Stimulated activated CD4-positive, alpha-beta T cell treated with anti-CD3 and anti-CD28 coated beads, Interleukin-15, amount 100 ng/mL, for 48 hours (primary cell): ENCODE measurements at regions not wholly inside any gene's neighbourhood (a gene's known extent, or its start where the extent isn't known, plus 50 kb on each side); places are given as distances from the start of the nearest gene placed in this dataset.
"Not testable (repeated sequence)": the region's sequence is repeated elsewhere in the genome, so short reads cannot be mapped to it uniquely, and the experiment has no call there.

Experiments
- DNase-seq, 2 donors: peaks; one replicate each; pipeline ENCODE4 v3.0.0-alpha.2; 2020; ENCODE audit warnings: low read depth in 2 of 2

DNA sequence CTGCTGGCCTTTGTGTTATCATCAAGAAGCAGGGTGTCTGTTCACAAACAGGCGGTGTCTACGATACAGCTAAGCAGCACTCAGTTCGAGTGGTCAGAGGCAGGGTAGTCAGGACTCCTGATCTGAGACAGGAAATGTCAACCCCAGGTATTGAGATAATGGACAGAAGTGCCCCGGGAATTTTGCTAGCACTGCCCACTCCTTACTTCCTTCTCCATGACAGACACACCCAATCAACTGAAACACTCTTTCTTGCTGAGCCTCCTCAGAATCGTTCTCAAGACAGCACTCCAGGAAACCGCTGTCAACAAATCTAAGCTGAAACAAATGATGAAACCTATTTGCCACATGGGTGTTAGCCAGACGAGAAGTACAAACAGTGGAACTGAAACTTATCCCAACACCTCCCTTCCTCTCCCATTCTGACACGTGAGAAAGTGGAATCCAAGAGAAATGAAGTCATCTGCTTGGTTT is 109.3 kb downstream of the GTF2IRD2B start:
- not testable (repeated sequence) for DNase-seq

DNA sequence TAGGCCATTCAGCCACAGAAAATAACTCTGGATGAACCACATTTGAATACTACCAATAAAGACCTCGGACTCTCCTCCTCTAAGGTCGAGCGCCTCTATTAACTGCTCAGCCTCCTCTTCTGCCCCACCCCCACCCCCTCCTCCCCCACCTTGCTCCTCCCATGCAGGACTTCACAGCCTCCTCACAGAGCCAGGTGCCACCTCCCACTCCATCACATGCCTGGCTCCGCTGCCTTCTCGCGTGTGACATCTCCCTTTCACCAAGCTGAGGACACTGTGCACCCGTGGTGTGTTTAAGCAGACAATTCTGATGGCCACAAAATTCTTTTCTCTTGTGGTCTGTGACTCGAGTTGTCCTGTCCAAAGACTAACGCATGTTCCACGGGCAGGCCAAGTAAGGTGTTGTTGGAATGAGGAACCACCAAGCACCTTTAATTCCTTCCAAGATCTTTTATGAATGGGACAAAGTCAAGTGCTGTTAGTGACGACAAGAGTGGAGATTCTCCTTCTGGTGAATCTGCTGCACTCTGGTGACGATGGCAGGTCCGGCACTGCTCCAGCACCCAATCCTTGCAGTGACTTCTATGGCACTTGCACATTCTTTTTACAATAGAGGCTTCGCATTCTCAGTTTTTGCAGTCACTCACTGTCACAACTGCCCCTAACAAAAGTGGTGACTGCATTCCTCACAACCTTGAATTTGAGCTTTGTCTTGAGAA is 113.1 kb downstream of the GTF2IRD2B start:
- not testable (repeated sequence) for DNase-seq

DNA sequence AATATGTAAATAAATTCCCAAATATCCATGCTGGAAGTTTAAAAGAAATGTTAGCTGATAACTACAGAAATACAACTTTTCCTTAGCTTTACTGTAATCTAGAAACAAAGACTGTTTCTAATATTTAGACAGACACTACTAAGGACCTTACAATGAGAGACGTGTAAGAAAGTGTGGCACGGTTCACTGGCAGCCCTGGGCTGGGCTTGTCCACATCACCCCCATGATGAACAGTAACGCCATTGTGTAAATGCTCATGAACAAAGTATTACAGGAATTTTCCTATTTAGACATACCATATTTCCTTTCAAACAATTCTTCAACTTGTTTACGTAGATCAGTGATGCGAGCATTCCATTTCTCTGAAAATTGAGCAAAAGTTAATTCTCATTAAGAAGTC is 123.1 kb downstream of the GTF2IRD2B start:
- DNase-seq: not testable (repeated sequence)

DNA sequence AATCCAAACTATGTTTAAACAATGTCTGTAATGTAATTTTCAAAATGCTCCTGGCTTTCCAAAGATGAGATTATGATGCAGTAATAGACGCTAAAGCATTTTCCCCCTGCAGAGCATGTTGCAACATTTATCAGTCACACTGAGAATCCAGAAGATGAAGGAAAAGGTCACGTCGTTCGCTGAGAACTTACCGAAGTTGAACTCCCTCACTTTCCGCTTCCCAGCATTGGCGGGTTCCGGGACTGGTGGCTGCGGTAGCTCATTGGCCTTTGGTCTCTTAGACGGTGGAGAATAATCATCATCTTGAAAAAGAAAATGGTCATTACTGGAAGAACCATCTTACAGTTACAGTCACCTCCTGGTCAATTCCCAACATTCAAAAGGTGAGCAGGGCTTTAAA is 124.6 kb downstream of the GTF2IRD2B start:
- DNase-seq: not testable (repeated sequence)

DNA sequence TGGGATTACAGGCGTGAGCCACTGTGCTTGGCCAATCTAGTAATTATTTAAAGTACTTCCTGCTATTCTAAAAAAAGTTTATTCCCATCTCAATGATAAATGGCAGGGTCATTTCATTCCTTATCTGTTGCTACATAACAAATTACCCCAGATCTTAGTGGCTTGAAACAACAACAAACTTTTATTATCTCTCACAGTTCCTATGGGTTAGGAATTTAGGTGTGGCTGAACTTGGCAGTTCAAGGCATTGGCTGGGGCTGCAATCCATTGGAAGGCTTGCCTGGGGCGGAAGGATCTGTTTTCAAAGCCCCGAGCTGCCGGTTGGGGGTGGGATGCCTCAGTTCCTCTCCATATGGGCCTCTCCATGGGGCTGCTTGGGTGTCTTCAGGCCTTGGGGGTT is 133.7 kb downstream of the GTF2IRD2B start:
- DNase-seq: not testable (repeated sequence)

DNA sequence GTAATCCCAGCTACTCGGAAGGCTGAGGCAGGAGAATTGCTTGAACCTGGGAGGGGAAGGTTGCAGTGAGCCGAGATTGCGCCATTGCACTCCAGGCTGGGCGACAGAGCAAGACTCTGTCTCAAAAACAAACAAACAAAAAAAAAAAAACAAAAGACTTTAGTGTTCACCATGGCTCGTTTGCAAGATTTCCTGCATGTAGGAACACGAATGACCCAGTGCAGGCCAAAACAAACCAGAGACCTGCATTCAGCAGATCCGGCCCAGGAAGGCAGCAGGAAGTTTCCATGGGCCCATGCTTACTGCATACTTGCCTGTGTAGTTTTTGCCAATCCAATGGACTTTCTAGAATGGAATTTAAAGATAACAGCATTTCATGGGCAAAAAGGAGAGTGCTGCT is 137.2 kb downstream of the GTF2IRD2B start:
- not testable (repeated sequence) for DNase-seq

DNA sequence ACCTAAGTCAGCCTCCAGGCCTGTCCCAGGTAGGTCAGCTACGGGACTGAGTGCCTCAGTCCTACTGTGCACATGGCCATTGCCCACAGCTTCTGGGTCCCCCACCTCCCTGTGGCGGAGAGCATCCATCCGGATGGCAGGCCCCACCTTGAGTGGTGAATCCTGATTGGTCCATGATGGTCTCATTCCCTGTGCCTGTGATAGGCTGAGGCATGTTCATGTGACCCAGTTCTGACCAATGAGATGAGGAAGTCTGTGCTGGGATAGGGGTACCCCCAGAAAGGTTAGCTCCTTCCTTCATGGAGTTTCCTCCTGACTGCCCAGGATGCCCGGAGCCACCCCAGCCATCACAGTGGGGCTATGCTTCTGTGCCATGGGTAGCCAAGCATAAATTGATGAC is 138.2 kb downstream of the GTF2IRD2B start:
- DNase-seq: not testable (repeated sequence)

DNA sequence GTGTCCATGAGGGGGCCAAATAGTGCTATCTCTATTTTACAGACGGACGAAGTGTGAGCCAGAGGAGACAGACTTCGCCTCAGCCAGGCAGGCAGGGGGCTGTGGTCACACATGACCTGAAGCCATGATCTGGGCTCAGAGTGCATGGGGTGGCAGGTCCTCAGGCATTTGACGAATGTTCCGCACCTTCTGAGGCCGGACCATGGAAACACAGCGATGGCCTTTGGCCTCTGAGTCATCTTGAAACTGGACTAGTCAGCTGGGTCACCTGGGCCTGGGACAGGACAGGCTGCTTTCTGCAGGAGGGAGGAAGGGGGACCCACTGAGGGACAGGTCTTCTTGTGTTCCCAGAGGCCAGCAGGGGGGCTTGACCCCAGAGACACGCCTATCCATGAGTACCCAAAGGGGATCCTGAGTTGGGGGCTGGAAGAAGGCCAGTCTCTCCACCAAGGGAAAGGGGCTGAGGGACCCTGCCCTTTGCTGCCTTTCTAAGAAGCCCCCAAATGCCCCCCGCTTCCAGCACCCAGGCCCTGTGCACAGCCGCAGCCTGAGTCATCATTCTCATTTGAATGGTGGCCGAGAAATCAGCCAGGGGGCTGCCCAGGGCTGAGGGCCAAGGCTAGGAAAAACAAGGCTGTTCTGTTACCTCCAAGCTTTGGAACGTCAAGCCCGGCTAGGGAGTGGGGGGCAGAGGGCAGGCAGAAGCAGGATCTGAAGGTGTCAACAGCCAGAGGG is 142.9 kb downstream of the GTF2IRD2B start:
- not testable (repeated sequence) for DNase-seq

DNA sequence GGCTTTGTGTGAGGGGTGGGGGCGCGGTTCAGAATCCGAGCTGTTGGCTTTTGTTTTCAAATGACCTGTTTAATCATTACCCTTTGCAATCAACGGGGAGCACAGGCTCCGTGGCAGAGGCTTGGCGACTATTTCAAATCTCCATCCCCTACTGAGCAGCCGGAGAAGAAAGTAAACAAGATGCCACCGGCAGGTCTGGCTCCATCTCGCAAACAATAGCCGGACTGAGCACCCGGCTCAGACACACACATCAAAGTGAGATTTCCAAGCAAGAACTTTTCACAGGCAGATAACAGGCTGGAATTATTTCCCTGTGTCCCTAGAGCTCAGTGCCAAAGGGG is 143.4 kb downstream of the GTF2IRD2B start:
- DNase-seq: not testable (repeated sequence)

DNA sequence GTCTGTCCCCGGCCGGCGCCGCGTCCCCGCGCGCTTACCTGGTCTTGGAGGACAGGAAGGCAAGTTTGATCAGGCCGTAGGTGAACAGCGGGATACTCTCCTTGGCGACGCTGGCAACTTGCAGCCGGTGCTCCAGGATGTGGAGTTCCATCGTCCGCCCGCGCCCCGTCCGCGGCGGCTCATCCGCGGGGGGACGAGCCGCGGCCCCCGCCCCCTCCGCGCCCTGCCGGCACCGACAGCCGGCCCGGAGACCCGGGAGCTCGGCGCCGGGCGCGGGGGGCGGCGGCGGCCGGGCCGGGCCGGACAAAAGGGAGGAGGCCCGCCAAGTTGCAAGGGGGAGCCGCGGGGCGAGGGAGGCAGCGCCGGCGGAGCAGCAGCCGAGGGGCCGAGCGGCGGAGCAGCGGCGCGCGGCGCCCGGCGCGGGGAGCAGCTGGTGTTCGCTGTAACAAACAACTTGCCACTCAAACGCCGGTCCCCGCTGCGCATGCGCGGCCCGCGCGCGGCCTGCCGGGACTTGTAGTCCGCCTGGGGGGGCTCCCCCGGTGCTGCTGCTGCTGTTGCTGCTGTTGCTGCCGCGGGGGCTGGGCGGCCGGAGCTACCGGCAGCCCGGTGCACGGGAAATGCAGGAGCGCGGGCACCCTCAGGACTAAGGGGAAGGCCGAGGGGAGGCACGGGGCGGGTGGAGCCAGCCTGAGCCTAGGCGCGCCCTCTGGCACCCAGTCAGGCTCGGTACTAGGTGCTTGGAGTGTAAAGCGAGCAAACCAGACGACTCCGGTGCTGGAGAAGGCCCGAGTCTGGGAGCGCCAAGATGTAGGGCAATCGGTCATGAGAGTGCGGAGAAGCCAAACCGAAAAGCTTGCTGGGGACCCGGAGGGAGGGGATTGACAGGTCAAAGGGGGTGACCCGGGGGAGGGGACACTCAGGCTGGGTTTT is 145.1 kb downstream of the GTF2IRD2B start:
- DNase-seq: peak; percentile 13 to 49

DNA sequence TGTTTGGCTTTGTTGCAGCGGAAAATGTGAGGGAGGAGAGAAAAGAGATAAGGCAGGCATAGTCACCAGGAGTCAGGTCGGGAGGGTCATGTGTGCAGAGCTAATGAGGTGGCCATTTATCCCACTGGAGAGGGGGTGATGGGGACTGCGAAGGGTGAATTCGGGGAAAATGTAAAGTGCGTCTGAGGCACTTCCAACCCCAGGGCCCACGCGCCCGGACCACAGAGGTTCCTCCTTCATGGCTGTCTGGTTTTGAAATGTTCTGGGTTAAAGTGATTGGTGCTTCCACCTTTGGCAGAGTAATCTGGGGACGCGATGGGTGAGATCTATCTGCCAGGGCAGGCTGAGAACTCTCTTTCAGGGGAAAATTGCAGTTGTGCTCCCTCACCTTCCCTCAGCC is 145.9 kb downstream of the GTF2IRD2B start:
- not testable (repeated sequence) for DNase-seq

DNA sequence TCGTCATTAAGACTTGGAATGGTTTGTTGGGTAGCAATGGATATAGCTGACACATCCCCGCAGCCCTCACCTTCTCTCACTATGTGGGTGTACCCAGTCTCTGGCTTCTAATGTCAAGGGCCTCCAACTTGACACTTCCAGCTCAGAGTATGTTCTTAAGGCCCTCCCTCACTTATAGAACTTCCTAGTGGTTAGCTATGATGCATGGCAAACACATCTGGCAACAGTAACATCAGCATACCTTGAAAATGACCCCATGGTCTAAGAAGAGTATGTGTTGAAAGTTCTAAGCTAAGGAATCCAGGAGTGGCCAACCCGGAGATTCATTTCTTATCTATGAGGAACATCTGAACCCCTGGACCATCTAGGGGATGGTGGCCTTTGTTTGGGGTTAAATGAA is 151.2 kb downstream of the GTF2IRD2B start:
- DNase-seq: not testable (repeated sequence)

DNA sequence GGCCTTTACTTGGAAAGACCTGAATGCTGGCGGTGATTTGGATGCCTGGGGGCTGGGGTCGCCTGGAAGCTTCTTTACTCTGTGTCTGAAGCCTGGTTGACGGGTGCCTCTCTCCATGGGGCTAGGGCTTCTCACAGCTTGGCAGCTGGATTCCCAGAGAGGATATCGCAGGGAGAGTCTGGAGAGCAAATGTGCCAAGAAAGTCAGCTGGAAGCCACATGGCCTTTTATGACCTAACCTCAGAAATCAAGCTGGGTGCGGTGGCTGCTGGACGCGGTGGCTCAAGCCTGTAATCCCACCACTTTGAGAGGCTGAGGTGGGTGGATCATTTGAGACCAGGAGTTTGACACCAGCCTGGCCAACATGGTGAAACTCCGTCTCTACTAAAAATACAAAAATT is 147.2 kb upstream of the TRIM73 start:
- DNase-seq: not testable (repeated sequence)

DNA sequence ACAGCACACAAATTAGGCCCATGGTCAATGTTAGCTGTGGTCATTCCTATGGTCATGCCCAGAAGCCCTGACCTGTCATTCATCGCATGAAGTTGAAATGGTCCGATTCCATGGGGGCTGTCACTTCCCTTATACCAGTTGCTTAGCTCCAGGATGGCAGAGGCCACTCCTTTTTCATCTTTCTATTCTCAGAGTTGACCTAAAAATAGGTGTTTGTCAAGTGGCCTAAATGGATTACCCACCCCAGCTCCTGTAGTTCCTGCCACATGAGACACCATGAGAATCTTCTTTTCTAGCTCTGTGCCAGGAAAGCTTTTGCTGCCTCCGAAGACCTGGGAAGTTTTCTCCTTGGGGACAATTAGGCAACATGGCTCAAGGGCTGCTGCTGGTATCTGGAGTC is 141.2 kb upstream of the TRIM73 start:
- not testable (repeated sequence) for DNase-seq

DNA sequence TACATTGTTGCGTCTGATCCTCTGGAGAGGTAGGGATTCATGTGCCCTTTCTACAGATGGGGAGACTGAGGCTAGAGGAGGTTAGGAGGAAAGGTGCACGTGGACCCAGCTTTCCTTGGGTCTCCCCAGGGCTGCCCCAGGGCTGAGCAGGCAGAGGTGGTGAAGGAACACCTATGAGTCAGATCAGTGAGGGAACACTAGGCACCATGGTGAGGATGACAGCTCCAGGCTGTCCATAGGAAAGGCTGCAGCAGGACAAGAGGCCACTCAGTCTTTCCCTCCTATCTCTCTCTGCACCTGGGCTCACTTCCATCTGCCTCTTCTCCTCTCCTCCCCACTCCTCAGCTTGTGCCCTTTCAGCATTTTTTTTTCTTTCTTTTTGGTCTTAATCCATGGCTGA is 138.0 kb upstream of the TRIM73 start:
- DNase-seq: not testable (repeated sequence)

DNA sequence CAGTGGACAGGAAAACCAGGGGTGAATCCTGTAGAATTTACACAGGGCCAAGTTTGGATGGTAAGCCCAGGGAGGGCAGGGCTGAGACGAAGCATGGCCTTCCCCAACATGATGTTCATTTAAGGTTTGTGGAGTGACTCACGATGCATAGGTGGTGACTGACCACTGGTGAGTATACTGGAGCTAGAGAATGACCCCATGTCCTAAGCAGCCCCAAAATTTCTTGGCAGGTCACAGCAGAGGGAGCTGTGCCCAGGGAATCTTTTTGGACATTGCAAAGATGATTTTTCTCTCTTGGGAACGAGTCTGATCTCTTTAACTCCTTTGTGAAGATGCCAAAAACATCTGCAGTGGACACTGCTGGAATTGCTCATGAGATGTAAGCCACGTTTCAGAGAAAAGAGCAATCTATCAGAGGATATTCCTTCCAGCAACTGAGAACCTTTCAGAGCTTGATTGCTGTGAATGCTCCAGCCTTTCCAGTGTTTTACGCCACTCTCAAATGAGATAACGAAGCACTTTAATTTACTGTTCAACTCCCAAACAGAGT is 135.9 kb upstream of the TRIM73 start:
- not testable (repeated sequence) for DNase-seq

DNA sequence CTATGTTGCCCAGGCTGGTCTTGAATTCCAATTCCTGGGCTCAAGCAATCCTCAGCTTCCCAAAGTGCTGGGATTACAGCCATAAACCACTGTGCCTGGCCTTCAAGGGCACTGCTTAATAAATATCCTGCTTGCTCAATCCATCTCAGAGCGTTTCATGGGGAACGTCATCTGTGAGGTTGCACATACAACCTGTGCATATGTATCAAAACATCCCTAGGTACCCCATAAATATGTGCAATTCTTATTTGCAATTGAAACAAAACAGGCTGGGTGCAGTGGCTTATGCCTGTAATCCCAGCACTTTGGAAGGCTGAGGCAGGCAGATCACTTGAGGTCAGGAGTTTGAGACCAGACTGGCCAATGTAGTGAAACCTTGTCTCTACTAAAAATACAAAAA is 133.8 kb upstream of the TRIM73 start:
- DNase-seq: not testable (repeated sequence)

DNA sequence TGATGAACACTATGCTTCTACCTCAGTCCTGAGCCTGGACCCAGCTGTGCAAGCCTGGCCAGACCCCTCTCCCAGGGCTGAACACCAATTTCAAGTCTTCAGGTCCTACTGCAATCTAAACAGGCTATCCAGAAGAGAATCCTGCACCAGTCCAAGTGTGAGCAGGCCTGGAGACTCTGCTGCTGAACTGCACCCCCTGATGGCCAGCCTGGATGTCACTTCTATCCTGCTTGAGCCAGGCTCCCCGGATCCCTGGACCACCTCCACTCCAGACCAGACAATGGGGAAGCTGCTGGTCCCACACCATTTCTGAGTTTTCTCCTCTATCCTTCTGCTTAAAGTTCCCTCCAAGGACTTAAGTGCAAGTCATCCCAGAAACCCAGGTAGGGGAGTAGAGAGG is 127.3 kb upstream of the TRIM73 start:
- not testable (repeated sequence) for DNase-seq

DNA sequence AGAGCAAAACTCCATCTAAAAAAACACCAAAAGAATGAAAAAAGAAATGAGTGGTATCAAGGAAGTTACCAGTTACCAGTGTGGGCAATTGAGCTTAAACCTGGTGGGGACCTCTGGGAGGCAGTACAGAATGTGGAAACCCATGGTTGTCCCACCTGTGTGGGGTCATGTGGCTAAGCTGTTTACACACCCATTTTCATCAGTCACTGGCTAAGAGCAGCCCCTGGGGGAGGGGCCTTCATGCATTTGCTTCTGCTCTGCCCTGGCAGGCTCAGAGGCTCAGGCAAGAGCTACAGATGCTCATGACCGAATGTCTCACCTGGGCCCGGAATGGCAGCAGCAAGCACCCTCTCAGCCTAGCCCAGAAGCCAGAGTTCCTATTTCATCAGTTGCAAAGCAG is 126.3 kb upstream of the TRIM73 start:
- DNase-seq: not testable (repeated sequence)

DNA sequence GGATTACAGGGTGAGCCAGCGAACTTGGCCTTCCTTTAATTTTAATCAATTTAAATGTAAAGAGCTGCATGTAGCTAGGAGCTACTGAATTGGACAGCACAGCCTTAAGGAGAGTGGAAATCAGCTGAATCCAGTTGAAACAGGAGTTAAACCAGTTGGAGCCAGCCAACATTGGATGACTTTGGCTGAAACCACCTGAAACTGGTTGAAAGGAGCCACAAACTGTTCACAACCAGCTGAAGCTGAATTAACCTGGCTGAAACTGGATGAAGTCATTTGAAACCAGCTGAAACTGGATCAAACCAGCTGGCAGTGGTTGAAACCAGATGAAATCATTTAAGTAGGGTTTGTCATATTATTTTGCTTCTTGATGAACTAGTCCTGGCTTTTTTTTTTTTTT is 121.3 kb upstream of the TRIM73 start:
- not testable (repeated sequence) for DNase-seq
